ENCODE measurements at regions not wholly inside any gene's neighbourhood (a gene's known extent, or its start where the extent isn't known, plus 50 kb on each side); places are given as distances from the start of the nearest gene placed in this dataset.
A peak's percentile ranks its signal among the peaks of the same experiment; 100 is the strongest.

GRCh38 chr19:22545751-22546150 lies 88.4 kb upstream of the ZNF492 start:
- Histone ChIP-seq H2AK5ac (ENCODE audit: low read length) (no peak overlapping the region), H3K4me2 (ENCODE audit: low read length) (no peak overlapping the region), H3K36me3 (ENCODE audit: control insufficient read depth in 1 of 2, insufficient read depth in 2 of 2, low read length in 2 of 2) (no peaks in the 10 kb centered on the region), H2BK120ac (ENCODE audit: insufficient read depth, low read length, poor library complexity) (no peak overlapping the region), H3K23ac (ENCODE audit: low read length) (no peak overlapping the region), H3K4me1 (ENCODE audit: control insufficient read depth in 1 of 2, insufficient read depth in 2 of 2, low read length in 2 of 2) (no peaks in the 10 kb centered on the region), H3K9ac (ENCODE audit: low read length) (no peak overlapping the region), H3K4ac (ENCODE audit: low read depth, low read length) (no peak overlapping the region), H4K12ac (ENCODE audit: low read depth, low read length) (no peak overlapping the region), H3K27ac (ENCODE audit: low read depth, low read length) (no peak overlapping the region), H2BK5ac (ENCODE audit: low read depth, low read length, poor library complexity) (no peak overlapping the region), H3K79me2 (ENCODE audit: control insufficient read depth, insufficient read depth, low read length, poor library complexity) (no peaks in the 10 kb centered on the region), H3K9me3 (ENCODE audit: insufficient read depth, low read depth, low read length) (peaks cover 32% of the 10 kb centered on the region), H4K8ac (ENCODE audit: low read depth, low read length) (no peak overlapping the region), H3K14ac (ENCODE audit: low read length) (no peak overlapping the region), H3K18ac (ENCODE audit: low read length) (no peak overlapping the region), H2AFZ (ENCODE audit: insufficient read depth, low read length, poor library complexity) (no peak overlapping the region), H3K27me3 (ENCODE audit: insufficient read depth, low read length) (no peaks in the 10 kb centered on the region), H2BK12ac (ENCODE audit: low read length) (no peak overlapping the region), H3K79me1 (ENCODE audit: low read length) (no peaks in the 10 kb centered on the region), H4K91ac (ENCODE audit: low read depth, low read length) (no peak overlapping the region), H3K4me3 (ENCODE audit: low read depth, low read length) (no peak overlapping the region)
- DNase-seq, result peak; percentile 28 to 43
- no CpG with 5 or more reads among the region's 5 CpGs for WGBS (ENCODE audit: extremely low coverage, insufficient coverage, insufficient read length)

- Histone ChIP-seq H2AK5ac (ENCODE audit: low read length) (no peak overlapping the region), H2BK12ac (ENCODE audit: low read length) (no peak overlapping the region), H3K9ac (ENCODE audit: low read length) (no peak overlapping the region), H3K4me3 (ENCODE audit: low read depth, low read length) (no peak overlapping the region), H3K4me2 (ENCODE audit: low read length) (no peak overlapping the region), H3K14ac (ENCODE audit: low read length) (no peak overlapping the region), H2AFZ (ENCODE audit: insufficient read depth, low read length, poor library complexity) (no peak overlapping the region), H2BK120ac (ENCODE audit: insufficient read depth, low read length, poor library complexity) (no peak overlapping the region), H3K18ac (ENCODE audit: low read length) (no peak overlapping the region), H3K4me1 (ENCODE audit: control insufficient read depth in 1 of 2, insufficient read depth in 2 of 2, low read length in 2 of 2) (no peaks in the 10 kb centered on the region), H4K8ac (ENCODE audit: low read depth, low read length) (no peak overlapping the region), H3K27me3 (ENCODE audit: insufficient read depth, low read length) (no peaks in the 10 kb centered on the region), H3K36me3 (ENCODE audit: control insufficient read depth in 1 of 2, insufficient read depth in 2 of 2, low read length in 2 of 2) (no peaks in the 10 kb centered on the region), H3K9me3 (ENCODE audit: insufficient read depth, low read depth, low read length) (peaks cover 14% of the 10 kb centered on the region), H4K91ac (ENCODE audit: low read depth, low read length) (no peak overlapping the region), H3K79me2 (ENCODE audit: control insufficient read depth, insufficient read depth, low read length, poor library complexity) (no peaks in the 10 kb centered on the region), H3K79me1 (ENCODE audit: low read length) (no peaks in the 10 kb centered on the region), H4K12ac (ENCODE audit: low read depth, low read length) (no peak overlapping the region), H2BK5ac (ENCODE audit: low read depth, low read length, poor library complexity) (no peak overlapping the region), H3K27ac (ENCODE audit: low read depth, low read length) (no peak overlapping the region), H3K23ac (ENCODE audit: low read length) (no peak overlapping the region), H3K4ac (ENCODE audit: low read depth, low read length) (no peak overlapping the region)
- 100% methylated on average over 3 of the region's 5 CpGs for WGBS (ENCODE audit: extremely low coverage, insufficient coverage, insufficient read length)
- no peak for DNase-seq
These were observed 100.4 kb upstream of the ZNF492 start for GRCh38 chr19:22533761-22534160.

GRCh38 chr19:22532388-22533300 lies 101.5 kb upstream of the ZNF492 start:
- Histone ChIP-seq H3K4me3 (ENCODE audit: low read depth, low read length) (no peak overlapping the region), H4K91ac (ENCODE audit: low read depth, low read length) (no peak overlapping the region), H2BK120ac (ENCODE audit: insufficient read depth, low read length, poor library complexity) (no peak overlapping the region), H3K23ac (ENCODE audit: low read length) (no peak overlapping the region), H2AFZ (ENCODE audit: insufficient read depth, low read length, poor library complexity) (no peak overlapping the region), H3K4me2 (ENCODE audit: low read length) (no peak overlapping the region), H3K79me1 (ENCODE audit: low read length) (no peaks in the 10 kb centered on the region), H2BK5ac (ENCODE audit: low read depth, low read length, poor library complexity) (no peak overlapping the region), H4K8ac (ENCODE audit: low read depth, low read length) (no peak overlapping the region), H4K12ac (ENCODE audit: low read depth, low read length) (no peak overlapping the region), H3K14ac (ENCODE audit: low read length) (no peak overlapping the region), H3K27ac (ENCODE audit: low read depth, low read length) (no peak overlapping the region), H3K9me3 (ENCODE audit: insufficient read depth, low read depth, low read length) (peaks cover 14% of the 10 kb centered on the region), H3K36me3 (ENCODE audit: control insufficient read depth in 1 of 2, insufficient read depth in 2 of 2, low read length in 2 of 2) (no peaks in the 10 kb centered on the region), H3K27me3 (ENCODE audit: insufficient read depth, low read length) (no peaks in the 10 kb centered on the region), H2AK5ac (ENCODE audit: low read length) (no peak overlapping the region), H3K79me2 (ENCODE audit: control insufficient read depth, insufficient read depth, low read length, poor library complexity) (no peaks in the 10 kb centered on the region), H3K9ac (ENCODE audit: low read length) (no peak overlapping the region), H3K18ac (ENCODE audit: low read length) (no peak overlapping the region), H3K4ac (ENCODE audit: low read depth, low read length) (no peak overlapping the region), H3K4me1 (ENCODE audit: control insufficient read depth in 1 of 2, insufficient read depth in 2 of 2, low read length in 2 of 2) (no peaks in the 10 kb centered on the region), H2BK12ac (ENCODE audit: low read length) (no peak overlapping the region)
- no CpG with 5 or more reads among the region's 43 CpGs for WGBS (ENCODE audit: extremely low coverage, insufficient coverage, insufficient read length)
- DNase-seq, result peak; percentile 2 to 49

DNA sequence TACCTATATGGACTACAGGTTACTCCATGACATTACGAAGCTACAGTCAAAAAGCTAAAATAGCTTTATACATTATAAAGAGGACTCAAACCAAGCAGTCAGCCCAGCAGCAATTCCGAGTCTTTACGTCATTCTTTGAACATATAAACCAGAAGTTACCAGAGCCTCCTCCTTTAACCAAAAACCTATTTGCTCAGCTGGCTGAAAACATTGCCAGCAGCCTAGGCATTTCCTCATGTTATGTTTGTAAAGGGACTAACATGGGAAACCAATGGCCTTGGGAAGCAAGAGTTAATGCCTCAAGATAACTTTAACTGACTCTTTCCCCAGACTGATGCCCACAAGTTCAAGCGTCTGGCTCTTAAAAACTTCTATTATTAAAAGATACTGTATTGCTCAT lies 104.1 kb upstream of the ZNF492 start:
- no peak overlapping the region for H2BK5ac ChIP-seq (ENCODE audit: low read depth, low read length, poor library complexity)
- no peaks in the 10 kb centered on the region for H3K79me2 ChIP-seq (ENCODE audit: control insufficient read depth, insufficient read depth, low read length, poor library complexity)
- H2BK120ac ChIP-seq (ENCODE audit: insufficient read depth, low read length, poor library complexity), result no peak overlapping the region
- H2AK5ac ChIP-seq (ENCODE audit: low read length), result no peak overlapping the region
- no peaks in the 10 kb centered on the region for H3K27me3 ChIP-seq (ENCODE audit: insufficient read depth, low read length)
- no peak overlapping the region for H4K12ac ChIP-seq (ENCODE audit: low read depth, low read length)
- H4K8ac ChIP-seq (ENCODE audit: low read depth, low read length), result no peak overlapping the region
- no peak overlapping the region for H4K91ac ChIP-seq (ENCODE audit: low read depth, low read length)
- H3K4me3 ChIP-seq (ENCODE audit: low read depth, low read length), result no peak overlapping the region
- H3K79me1 ChIP-seq (ENCODE audit: low read length), result no peaks in the 10 kb centered on the region
- no peak overlapping the region for H3K23ac ChIP-seq (ENCODE audit: low read length)
- H3K27ac ChIP-seq (ENCODE audit: low read depth, low read length), result no peak overlapping the region
- H3K36me3 ChIP-seq (ENCODE audit: control insufficient read depth in 1 of 2, insufficient read depth in 2 of 2, low read length in 2 of 2), result no peaks in the 10 kb centered on the region
- no peaks in the 10 kb centered on the region for H3K4me1 ChIP-seq (ENCODE audit: control insufficient read depth in 1 of 2, insufficient read depth in 2 of 2, low read length in 2 of 2)
- DNase-seq, result no peak
- no peak overlapping the region for H3K18ac ChIP-seq (ENCODE audit: low read length)
- no peak overlapping the region for H3K9ac ChIP-seq (ENCODE audit: low read length)
- no CpG with 5 or more reads among the region's 4 CpGs for WGBS (ENCODE audit: extremely low coverage, insufficient coverage, insufficient read length)
- no peak overlapping the region for H2BK12ac ChIP-seq (ENCODE audit: low read length)
- no peak overlapping the region for H2AFZ ChIP-seq (ENCODE audit: insufficient read depth, low read length, poor library complexity)
- no peak overlapping the region for H3K14ac ChIP-seq (ENCODE audit: low read length)
- H3K4ac ChIP-seq (ENCODE audit: low read depth, low read length), result no peak overlapping the region
- H3K4me2 ChIP-seq (ENCODE audit: low read length), result no peak overlapping the region
- peaks cover 27% of the 10 kb centered on the region for H3K9me3 ChIP-seq (ENCODE audit: insufficient read depth, low read depth, low read length)
